KMS-11 (cell line): ENCODE measurements at regions not wholly inside any gene's neighbourhood (a gene's known extent, or its start where the extent isn't known, plus 50 kb on each side); places are given as distances from the start of the nearest gene placed in this dataset.
A peak's percentile ranks its signal among the peaks of the same experiment; 100 is the strongest.

Experiments used
- H2AFZ ChIP-seq: fragments of 200-600 bp; sonication (generic); 2 replicates; pipeline ENCODE4 v1.6.1; 2016; ENCODE audit warnings: antibody characterized with exemption, mixed run types, low read depth
- H3K27ac ChIP-seq: fragments of 200-600 bp; sonication (generic); 2 replicates; pipeline ENCODE4 v1.6.1; 2016; ENCODE audit warnings: mild to moderate bottlenecking, mixed run types
- H3K27me3 ChIP-seq: fragments of 200-600 bp; sonication (generic); 2 replicates; pipeline ENCODE4 v1.6.1; 2017; ENCODE audit warnings: mild to moderate bottlenecking, low read depth, mixed run types, moderate library complexity; ENCODE audit not compliant: insufficient read depth
- H3K36me3 ChIP-seq: fragments of 200-600 bp; sonication (generic); 2 replicates; pipeline ENCODE4 v1.6.1; 2017; ENCODE audit warnings: mild to moderate bottlenecking, mixed run types; ENCODE audit not compliant: insufficient read depth
- H3K4me1 ChIP-seq: fragments of 200-600 bp; sonication (generic); 2 replicates; pipeline ENCODE4 v1.6.1; 2016; ENCODE audit warnings: mild to moderate bottlenecking, low read depth, mixed run types; ENCODE audit not compliant: poor library complexity, severe bottlenecking
- H3K4me2 ChIP-seq: fragments of 200-600 bp; sonication (generic); 2 replicates; pipeline ENCODE4 v1.7.0; 2016; ENCODE audit warnings: mild to moderate bottlenecking, mixed run types
- H3K4me3 ChIP-seq: fragments of 200-600 bp; sonication (generic); IDR thresholded peaks from 2 replicates; pipeline ENCODE4 v1.6.1; 2017; ENCODE audit warnings: low read depth, low read length, mixed read lengths; ENCODE audit not compliant: insufficient read depth
- H3K79me2 ChIP-seq: fragments of 200-600 bp; sonication (generic); 2 replicates; pipeline ENCODE4 v1.6.1; 2016; ENCODE audit warnings: low read depth, mixed run types; ENCODE audit not compliant: insufficient read depth
- H3K9ac ChIP-seq: fragments of 200-600 bp; sonication (generic); 2 replicates; pipeline ENCODE4 v1.6.1; 2016; ENCODE audit warnings: mild to moderate bottlenecking, mixed run types
- H4K20me1 ChIP-seq: fragments of 200-600 bp; sonication (generic); 2 replicates; pipeline ENCODE4 v1.6.1; 2016; ENCODE audit warnings: mild to moderate bottlenecking, mixed run types; ENCODE audit not compliant: insufficient read depth
- TF ChIP-seq, protein P1 (sequence below): fragments of 200-600 bp; sonication (generic); conservative IDR thresholded peaks from 2 replicates; pipeline ENCODE4 v1.6.1; 2017; ENCODE audit warnings: low read depth, mild to moderate bottlenecking, antibody characterized with exemption, low read length, moderate library complexity, mixed read lengths

DNA sequence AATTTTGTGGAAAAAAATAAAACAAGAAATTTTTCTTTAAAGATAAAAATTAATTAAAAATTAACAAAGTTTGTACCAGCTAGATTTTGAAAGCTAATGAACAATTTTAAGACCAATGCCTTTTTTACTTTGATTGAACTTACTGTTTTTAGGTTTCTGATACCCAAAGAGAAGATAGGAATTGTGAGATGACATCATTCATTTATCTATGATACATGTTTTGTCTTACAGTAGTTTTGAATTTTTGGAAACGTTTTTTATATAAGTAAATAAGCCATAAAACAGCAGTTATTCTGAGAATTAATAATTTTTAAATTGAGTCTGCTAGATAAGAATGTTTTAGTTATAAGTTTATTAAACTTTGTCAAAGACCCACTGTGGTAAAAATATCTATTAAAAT, 65.0 kb upstream of the GPR174 start:
- H3K27me3 ChIP-seq, result no peaks in the 10 kb centered on the region
- TF ChIP-seq, protein P1, sequence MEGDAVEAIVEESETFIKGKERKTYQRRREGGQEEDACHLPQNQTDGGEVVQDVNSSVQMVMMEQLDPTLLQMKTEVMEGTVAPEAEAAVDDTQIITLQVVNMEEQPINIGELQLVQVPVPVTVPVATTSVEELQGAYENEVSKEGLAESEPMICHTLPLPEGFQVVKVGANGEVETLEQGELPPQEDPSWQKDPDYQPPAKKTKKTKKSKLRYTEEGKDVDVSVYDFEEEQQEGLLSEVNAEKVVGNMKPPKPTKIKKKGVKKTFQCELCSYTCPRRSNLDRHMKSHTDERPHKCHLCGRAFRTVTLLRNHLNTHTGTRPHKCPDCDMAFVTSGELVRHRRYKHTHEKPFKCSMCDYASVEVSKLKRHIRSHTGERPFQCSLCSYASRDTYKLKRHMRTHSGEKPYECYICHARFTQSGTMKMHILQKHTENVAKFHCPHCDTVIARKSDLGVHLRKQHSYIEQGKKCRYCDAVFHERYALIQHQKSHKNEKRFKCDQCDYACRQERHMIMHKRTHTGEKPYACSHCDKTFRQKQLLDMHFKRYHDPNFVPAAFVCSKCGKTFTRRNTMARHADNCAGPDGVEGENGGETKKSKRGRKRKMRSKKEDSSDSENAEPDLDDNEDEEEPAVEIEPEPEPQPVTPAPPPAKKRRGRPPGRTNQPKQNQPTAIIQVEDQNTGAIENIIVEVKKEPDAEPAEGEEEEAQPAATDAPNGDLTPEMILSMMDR, result no peak
- H4K20me1 ChIP-seq, result no peaks in the 10 kb centered on the region
- peaks cover 9% of the 10 kb centered on the region for H3K4me1 ChIP-seq
- no peak overlapping the region for H3K9ac ChIP-seq
- H3K4me3 ChIP-seq, result no peak overlapping the region
- no peak overlapping the region for H3K27ac ChIP-seq
- H3K79me2 ChIP-seq, result no peaks in the 10 kb centered on the region
- H3K4me2 ChIP-seq, result no peak overlapping the region
- no peaks in the 10 kb centered on the region for H3K36me3 ChIP-seq
- H2AFZ ChIP-seq, result no peak overlapping the region

GRCh38 chrX:79080141-79080540, 64.3 kb upstream of the GPR174 start:
- Histone ChIP-seq H3K27me3 (no peaks in the 10 kb centered on the region), H3K4me2 (no peak overlapping the region), H3K9ac (no peak overlapping the region), H4K20me1 (no peaks in the 10 kb centered on the region), H3K36me3 (no peaks in the 10 kb centered on the region), H3K79me2 (no peaks in the 10 kb centered on the region), H3K4me1 (peaks cover 9% of the 10 kb centered on the region), H3K27ac (no peak overlapping the region), H2AFZ (no peak overlapping the region), H3K4me3 (no peak overlapping the region)
- TF ChIP-seq, protein P1, result no peak

DNA sequence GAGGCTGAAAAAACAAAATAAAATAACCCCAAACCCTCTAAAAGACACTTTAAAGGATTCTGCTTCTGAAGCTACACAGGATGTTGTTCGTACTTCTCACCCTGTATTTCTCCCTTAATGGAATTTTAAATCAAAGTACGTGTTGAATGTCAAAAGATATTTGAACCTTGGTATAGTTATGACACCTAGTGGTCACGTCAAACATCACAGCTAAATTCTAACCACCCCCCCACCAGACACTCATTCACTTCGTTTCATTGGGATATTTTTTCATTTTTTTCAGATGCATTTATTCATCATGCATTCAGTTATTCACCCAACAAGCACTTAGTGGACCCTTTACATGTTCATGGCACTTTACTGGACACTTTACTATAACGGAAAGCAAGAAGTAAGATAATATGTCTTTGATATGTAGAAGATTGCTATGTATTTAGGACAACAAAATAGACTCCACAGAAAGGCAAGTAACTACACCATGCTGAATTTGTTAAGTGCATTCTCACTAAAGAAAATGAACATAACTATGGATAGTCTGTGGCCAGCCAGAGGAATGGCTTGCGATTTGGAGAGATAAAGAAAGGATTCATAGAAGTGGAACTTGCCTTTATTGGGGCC, 62.5 kb upstream of the GPR174 start:
- H2AFZ ChIP-seq, result no peak overlapping the region
- H3K4me1 ChIP-seq, result peaks cover 9% of the 10 kb centered on the region
- TF ChIP-seq, protein P1, result peak; percentile 74
- no peak overlapping the region for H3K4me2 ChIP-seq
- H3K27ac ChIP-seq, result no peak overlapping the region
- no peaks in the 10 kb centered on the region for H3K36me3 ChIP-seq
- no peak overlapping the region for H3K9ac ChIP-seq
- no peaks in the 10 kb centered on the region for H3K27me3 ChIP-seq
- no peak overlapping the region for H3K4me3 ChIP-seq
- no peaks in the 10 kb centered on the region for H4K20me1 ChIP-seq
- no peaks in the 10 kb centered on the region for H3K79me2 ChIP-seq

- Histone ChIP-seq H4K20me1 (no peaks in the 10 kb centered on the region), H3K79me2 (no peaks in the 10 kb centered on the region), H3K4me3 (no peak overlapping the region), H3K4me1 (peaks cover 9% of the 10 kb centered on the region), H3K27me3 (no peaks in the 10 kb centered on the region), H3K27ac (no peak overlapping the region), H2AFZ (no peak overlapping the region), H3K36me3 (no peaks in the 10 kb centered on the region), H3K9ac (no peak overlapping the region), H3K4me2 (no peak overlapping the region)
- TF ChIP-seq, protein P1, result no peak
Observed at GRCh38 chrX:79082899-79083298, 61.6 kb upstream of the GPR174 start.
